Suprapubic skin (tissue), 4 donors: ENCODE measurements at regions not wholly inside any gene's neighbourhood (a gene's known extent, or its start where the extent isn't known, plus 50 kb on each side); places are given as distances from the start of the nearest gene placed in this dataset.

ENCODE experiments used
- DNase-seq, 2 donors: peaks; one replicate each; pipeline ENCODE4 v3.0.0-alpha.2; 2019; ENCODE audit warnings: low spot score in 2 of 2
- H3K27ac ChIP-seq: fragments of 200-600 bp; sonication (generic); one replicate; pipeline ENCODE4 v1.5.1; 2019
- H3K27me3 ChIP-seq: fragments of 200-600 bp; sonication (generic); one replicate; pipeline ENCODE4 v1.5.1; 2019
- H3K36me3 ChIP-seq: fragments of 200-600 bp; sonication (generic); one replicate; pipeline ENCODE4 v1.5.1; 2019
- H3K4me1 ChIP-seq: fragments of 200-600 bp; sonication (generic); one replicate; pipeline ENCODE4 v1.5.1; 2019
- H3K4me3 ChIP-seq: fragments of 200-600 bp; sonication (generic); one replicate; pipeline ENCODE4 v1.5.1; 2019; ENCODE audit warnings: mild to moderate bottlenecking
- H3K9me3 ChIP-seq: fragments of 200-600 bp; sonication (generic); one replicate; pipeline ENCODE4 v1.5.1; 2019
- CTCF ChIP-seq, 2 donors: fragments of 200-600 bp in 1 of 2; fragments of 450-650 bp in 1 of 2; sonication (generic) in 1 of 2; IDR thresholded peaks; one replicate each; pipeline ENCODE4 v1.5.1; 2016 to 2019; ENCODE audit warnings: antibody characterized with exemption in 2 of 2, mild to moderate bottlenecking in 1 of 2, moderate library complexity in 1 of 2
- EP300 ChIP-seq: sonication (generic); formaldehyde crosslinking; IDR thresholded peaks from one replicate; pipeline ENCODE4 v1.6.1; 2017; ENCODE audit warnings: antibody characterized with exemption
- POLR2A ChIP-seq, 2 donors: fragments of 450-650 bp; IDR thresholded peaks; one replicate each; pipeline ENCODE4 v1.6.1; 2017; ENCODE audit warnings: antibody characterized with exemption in 2 of 2, mild to moderate bottlenecking in 2 of 2, moderate library complexity in 2 of 2
- POLR2AphosphoS5 ChIP-seq, 3 donors: sonication (generic); formaldehyde crosslinking; IDR thresholded peaks; one replicate each; pipeline ENCODE4 v1.6.1; 2017; ENCODE audit warnings: antibody characterized with exemption in 3 of 3
- WGBS: methylation state at CpG from one replicate; pipeline ENCODE4 v1.1.5; 2018; 5-methylcytosine and 5-hydroxymethylcytosine counted together

DNA sequence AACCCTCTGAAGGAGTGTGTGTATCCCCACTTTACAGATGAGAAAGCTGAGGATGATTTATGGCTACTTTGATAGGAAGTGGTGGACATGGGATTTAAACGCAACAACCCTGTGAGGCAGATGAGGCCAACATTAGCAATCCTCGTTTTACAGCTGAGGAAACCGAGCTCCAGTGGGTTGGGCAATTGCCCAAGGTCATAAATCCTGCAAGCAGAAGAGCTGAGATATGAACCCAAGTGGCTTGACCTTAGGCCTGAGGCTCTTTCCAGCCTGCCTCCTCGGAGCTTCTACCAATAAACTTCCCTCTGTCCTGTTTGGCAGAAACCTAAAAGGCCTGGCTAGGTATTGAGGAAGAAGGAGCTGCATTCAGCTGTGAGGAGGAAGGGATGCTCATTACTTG lies 185.5 kb upstream of the RBPJ start:
- no peaks in the 10 kb centered on the region for H3K9me3 ChIP-seq
- H3K4me3 ChIP-seq = no peak overlapping the region
- no peaks in the 10 kb centered on the region for H3K36me3 ChIP-seq
- H3K27me3 ChIP-seq = peaks cover 4% of the 10 kb centered on the region
- H3K27ac ChIP-seq = no peak overlapping the region
- peaks cover 11% of the 10 kb centered on the region for H3K4me1 ChIP-seq
- WGBS = 73% methylated on average over 3 of the region's 4 CpGs
- TF ChIP-seq EP300 = no peak
- TF ChIP-seq POLR2AphosphoS5 (IDR thresholded peaks at IDR 0.05) = no peak
- no peak for TF ChIP-seq POLR2A (IDR thresholded peaks at IDR 0.05)
- no peak for TF ChIP-seq CTCF (IDR thresholded peaks at IDR 0.05)
- DNase-seq = no peak

DNA sequence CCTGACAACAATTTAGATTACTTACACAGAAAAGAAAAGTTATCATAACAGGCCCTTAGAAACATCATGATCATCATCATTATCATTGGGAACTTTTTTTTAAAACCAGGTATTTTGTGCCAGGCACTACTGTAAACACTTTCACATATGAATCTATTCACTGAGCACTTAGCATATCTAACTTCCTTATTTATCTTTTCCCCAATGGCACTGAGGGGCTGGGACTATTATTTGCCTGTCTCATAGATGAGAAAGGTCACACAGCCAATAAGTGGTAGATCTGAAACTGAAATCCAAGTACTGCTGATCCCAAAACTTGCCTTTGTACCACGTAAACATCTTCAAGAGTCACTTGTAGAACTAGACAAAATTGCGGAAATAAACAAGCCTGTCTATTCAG lies 184.2 kb upstream of the RBPJ start:
- H3K36me3 ChIP-seq = no peaks in the 10 kb centered on the region
- 100% methylated on average over 2 of the region's 2 CpGs for WGBS
- H3K4me3 ChIP-seq = no peak overlapping the region
- peaks cover 3% of the 10 kb centered on the region for H3K27me3 ChIP-seq
- H3K4me1 ChIP-seq = peaks cover 24% of the 10 kb centered on the region
- no peaks in the 10 kb centered on the region for H3K9me3 ChIP-seq
- no peak for DNase-seq
- no peak overlapping the region for H3K27ac ChIP-seq
- TF ChIP-seq EP300 (no peak), CTCF (IDR thresholded peaks at IDR 0.05) (no peak), POLR2A (IDR thresholded peaks at IDR 0.05) (no peak), POLR2AphosphoS5 (IDR thresholded peaks at IDR 0.05) (no peak)

DNA sequence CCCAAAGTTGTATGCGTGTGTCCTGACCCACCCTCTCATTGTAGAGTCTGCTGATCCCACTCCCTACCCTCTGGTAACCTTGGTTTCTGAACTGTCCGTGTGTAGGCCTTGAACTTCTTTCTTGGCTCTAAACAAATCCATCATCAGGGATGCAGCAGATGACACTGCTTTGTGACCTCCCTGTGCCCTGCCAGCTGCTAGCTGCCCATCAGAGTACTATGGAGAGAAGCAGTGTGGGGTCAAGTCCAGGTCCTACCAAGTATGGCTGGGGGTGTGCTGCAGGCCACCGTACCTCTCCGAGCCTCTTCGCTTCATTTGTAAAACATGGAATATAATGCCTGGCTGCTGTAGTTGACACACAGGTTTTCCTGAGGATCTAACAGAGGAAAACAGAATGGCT lies 183.5 kb upstream of the RBPJ start:
- Histone ChIP-seq H3K4me3 (no peak overlapping the region), H3K36me3 (no peaks in the 10 kb centered on the region), H3K4me1 (peaks cover 24% of the 10 kb centered on the region), H3K27ac (no peak overlapping the region), H3K27me3 (peaks cover 3% of the 10 kb centered on the region), H3K9me3 (no peaks in the 10 kb centered on the region)
- TF ChIP-seq POLR2AphosphoS5 (IDR thresholded peaks at IDR 0.05) (no peak), POLR2A (IDR thresholded peaks at IDR 0.05) (no peak), CTCF (IDR thresholded peaks at IDR 0.05) (no peak), EP300 (no peak)
- DNase-seq = no peak
- WGBS = 97% methylated on average over 4 of the region's 5 CpGs

DNA sequence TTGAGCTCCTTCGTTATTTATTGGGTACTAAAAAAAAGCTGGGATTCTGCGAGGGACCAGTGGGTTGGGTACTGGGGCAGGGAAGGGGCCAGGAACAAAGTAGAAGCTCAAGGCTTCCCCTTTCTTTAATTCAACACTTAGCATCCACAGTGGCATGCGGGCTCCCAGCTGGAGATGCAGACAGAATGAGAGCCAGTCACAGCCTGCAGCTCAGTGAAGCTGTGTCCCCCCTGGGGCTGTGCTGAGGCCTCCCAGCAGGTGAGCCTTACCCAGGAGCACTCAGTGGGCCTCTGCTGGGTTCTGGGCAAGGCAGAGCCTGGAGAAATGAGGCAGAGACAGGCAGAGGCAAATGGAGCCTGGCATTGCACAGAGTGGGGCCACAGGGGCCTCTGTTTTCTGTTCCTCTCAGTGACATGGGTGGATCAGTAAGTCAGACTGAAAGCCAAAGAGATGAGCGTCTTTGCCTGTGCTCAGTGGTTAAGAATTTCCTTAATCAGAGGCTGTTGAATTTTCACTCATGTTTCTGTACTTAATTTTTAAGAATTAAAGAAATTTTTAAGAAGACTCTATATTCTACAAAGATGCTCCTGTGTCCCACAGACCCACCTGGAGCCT lies 181.4 kb upstream of the RBPJ start:
- Histone ChIP-seq H3K9me3 (no peaks in the 10 kb centered on the region), H3K27ac (peak overlapping the region; percentile 62), H3K4me1 (peaks cover 24% of the 10 kb centered on the region), H3K27me3 (peaks cover 3% of the 10 kb centered on the region), H3K36me3 (no peaks in the 10 kb centered on the region), H3K4me3 (no peak overlapping the region)
- DNase-seq = no peak
- 87% methylated on average over 4 of the region's 4 CpGs for WGBS
- no peak for TF ChIP-seq POLR2A (IDR thresholded peaks at IDR 0.05)
- no peak for TF ChIP-seq EP300
- TF ChIP-seq CTCF (IDR thresholded peaks at IDR 0.05) = no peak
- TF ChIP-seq POLR2AphosphoS5 (IDR thresholded peaks at IDR 0.05) = no peak

DNA sequence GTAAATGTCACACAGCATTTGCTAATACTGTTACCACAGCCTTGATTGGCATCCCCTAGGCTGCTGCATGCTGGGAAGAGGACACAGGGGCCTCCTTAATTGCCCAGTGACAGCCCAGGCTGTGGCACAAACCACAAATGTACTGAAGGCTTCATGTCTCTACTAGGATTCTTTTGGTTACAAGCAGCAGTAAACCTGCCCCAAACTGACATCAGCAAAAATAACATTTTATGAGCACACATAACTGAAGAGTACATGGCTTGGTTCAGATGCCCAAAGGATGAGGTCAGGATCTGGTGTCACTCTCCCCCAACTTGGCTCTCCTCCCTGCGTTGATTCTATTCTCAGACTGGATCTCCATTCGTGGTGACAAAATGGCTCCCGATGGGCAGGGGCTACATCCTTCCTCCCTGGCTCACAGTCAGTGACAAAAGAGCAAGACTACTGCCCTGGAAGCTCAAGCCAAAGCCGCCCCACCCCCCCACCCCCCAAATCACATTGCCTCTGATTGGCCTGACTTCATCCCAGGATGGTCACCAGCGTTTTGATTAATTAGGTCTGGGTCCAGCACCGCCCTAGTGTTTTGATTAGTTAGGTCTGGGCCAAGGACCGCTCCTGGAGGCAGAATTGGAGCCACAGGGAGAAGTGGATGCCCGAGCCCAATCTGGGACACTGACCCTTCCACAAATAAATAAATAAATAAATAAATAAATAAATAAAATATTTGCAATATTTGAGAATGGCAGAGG lies 180.5 kb upstream of the RBPJ start:
- Histone ChIP-seq H3K9me3 (no peaks in the 10 kb centered on the region), H3K4me3 (no peak overlapping the region), H3K27me3 (no peaks in the 10 kb centered on the region), H3K36me3 (no peaks in the 10 kb centered on the region), H3K27ac (peak overlapping the region; percentile 62), H3K4me1 (peaks cover 24% of the 10 kb centered on the region)
- no peak for DNase-seq
- WGBS = 81% methylated on average over 8 of the region's 8 CpGs
- TF ChIP-seq CTCF (IDR thresholded peaks at IDR 0.05) (no peak), EP300 (no peak), POLR2AphosphoS5 (IDR thresholded peaks at IDR 0.05) (no peak), POLR2A (IDR thresholded peaks at IDR 0.05) (no peak)
